ENCODE measurements at regions not wholly inside any gene's neighbourhood (a gene's known extent, or its start where the extent isn't known, plus 50 kb on each side); places are given as distances from the start of the nearest gene placed in this dataset.

DNA sequence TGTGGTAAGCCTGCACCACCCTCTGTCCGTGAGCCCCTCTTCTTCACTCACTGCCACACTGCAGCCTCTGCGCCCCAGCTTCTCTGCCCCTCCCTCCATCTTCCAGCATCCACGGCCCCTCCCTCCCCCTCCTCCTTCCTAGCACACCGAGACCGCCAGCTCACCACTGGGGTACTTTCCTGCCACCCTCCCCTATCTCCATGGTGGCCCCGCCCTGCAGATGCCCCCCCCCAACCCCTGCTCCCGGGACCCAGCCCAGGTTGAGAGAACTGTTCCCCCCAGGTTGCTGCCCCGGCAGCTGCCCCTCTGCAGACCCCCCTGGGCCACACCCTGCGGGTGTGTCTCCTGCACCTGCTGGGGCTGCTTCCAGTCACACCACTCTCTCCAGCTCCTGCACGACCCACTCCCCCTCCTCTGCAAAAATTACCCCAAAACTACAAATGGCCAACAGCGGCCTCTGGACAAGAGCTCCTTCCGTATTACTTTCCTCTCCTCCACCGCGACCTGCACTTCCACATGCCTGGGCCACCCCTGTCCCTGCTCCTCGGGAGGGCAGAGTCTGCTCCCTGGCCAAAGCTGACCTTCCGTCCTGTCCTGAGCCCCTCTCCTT is 209.2 kb upstream of the PPP2R2D start:
- no peak for DNase-seq

- DNase-seq: no peak
Measured at GRCh38 chr10:131692176-131692575, 208.6 kb upstream of the PPP2R2D start.

GRCh38 chr10:131692686-131693334 is 208.0 kb upstream of the PPP2R2D start:
- DNase-seq: no peak

GRCh38 chr10:131693766-131694165 is 207.0 kb upstream of the PPP2R2D start:
- DNase-seq: no peak

DNA sequence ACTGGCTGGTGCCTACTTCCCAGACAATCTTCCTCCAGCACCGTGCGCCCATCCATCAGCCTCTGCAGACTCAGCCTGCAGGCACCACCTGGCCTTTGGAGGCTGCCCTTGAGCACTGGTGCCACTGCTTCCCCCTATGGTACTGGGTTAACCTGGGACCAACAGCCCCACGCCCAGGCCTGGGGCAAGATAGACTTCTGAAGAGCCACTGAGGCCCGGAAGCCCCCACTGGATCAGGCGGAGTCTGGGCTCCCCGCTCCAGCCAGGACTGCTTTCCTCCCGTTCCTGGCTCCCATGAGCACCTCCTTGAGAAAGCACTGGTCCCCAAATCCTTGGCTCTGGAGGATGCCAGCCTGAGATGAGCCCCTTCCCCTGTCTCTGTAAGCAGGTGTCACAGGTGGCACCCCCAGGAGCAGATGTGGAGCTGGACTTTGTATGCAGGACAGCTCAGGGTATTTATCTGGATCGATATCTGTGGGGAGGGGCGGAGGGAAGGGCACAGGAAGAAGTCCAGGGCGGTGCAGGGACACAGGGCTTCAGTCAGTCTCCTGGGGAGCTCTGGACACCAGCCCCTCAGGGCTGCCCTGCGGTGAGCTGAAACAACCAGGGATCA is 206.5 kb upstream of the PPP2R2D start:
- no peak for DNase-seq

DNA sequence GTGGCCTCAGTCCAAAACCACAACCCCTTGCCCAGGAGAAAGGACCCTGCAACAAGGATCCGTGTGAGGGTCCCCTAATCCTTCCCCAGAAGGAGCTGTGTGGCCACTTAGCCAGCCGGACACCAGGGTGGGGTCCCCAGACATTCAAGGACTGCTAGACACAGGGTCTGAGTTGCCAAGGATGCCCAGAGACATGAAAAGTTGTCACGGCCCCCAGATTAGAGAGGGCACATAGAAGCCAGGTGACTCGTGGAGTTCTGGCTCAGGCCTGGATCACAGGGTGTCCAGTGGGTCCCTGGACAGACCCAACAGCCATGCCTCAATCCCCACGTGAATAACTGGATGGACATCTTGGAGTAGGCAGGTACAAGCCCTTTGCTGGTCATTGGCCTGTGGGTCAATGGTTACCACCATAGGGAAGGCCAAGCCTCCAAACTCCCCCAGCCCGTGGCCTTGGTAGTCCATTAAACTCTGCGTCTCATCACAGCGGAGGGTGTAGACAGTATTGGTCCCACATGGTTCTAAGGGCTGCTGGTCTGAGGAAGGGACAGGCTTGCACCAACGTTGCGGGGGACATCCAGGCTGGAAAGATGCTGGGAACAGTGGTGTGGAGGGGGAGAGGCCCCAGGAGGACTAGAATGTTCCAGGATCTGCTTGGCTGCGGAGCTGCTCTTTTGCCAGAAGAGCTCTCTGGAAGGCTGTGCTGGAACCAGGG is 205.9 kb upstream of the PPP2R2D start:
- no peak for DNase-seq

DNA sequence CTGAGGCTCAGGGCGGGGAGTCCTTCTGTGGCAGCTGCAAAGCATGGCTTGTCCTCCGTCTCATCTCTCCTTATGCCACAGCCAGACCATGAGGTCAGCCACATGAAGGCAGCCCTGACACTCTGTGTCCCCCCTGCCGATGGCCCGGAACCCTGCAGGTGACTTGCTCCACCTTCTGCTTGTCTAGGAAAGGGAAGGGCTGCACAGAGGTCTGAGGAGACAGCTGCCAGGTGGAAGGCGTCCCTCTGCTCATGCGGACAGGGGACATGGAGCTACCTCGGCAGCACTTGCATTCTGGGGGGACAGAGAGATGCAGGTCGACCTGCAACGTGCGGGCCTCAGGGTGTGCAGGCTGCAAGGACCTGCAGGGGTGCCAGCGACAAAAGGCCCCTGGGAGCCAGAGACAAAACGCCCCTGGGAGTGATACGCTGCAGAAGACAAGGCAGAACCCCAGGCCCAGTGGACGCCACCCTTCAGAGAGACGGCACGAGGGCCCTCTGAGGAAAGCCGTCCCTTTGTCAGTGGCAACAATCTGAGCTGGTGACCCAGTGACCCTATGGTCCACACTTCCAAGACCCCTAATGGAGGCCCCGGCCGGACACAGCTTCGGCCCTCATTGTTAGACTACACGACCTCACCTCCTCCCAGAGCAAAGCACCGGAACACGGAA is 205.2 kb upstream of the PPP2R2D start:
- DNase-seq: no peak

DNA sequence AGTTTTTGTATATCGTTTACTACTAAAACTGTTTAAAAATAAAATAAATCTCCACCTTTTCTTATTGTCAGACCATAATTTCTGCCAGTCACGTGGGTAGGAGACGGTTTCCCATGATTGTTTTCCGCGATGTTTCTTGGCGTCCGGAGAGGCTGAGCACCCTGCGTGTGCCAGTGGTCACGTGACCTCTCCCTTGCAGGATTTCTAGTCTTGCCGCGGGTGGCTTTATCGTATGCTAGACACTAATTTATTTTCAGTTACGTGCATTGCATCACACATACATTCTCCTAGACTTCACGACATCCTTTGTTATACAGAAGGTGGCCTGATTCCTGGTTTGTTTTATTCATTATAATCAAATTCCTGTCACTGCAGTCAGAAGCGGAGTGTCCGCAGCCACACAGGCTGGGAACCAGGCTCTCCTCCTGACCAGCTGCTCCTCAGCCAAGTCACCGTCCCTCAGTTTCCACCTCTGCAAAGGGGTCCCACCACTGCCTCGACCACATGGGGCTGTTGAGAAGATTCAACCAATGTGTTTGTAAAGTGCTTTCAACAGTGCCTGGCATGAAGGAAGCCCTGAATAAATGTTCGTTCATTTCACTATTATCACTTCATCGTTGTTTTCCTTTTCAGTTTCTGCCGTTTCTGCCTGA is 203.2 kb upstream of the PPP2R2D start:
- DNase-seq: no peak

- no peak for DNase-seq
Measured at GRCh38 chr10:131698232-131698631, 202.6 kb upstream of the PPP2R2D start.

GRCh38 chr10:131698986-131699385 is 201.8 kb upstream of the PPP2R2D start:
- no peak for DNase-seq

- DNase-seq: no peak
Measured at GRCh38 chr10:131700032-131700431, 200.8 kb upstream of the PPP2R2D start.

DNA sequence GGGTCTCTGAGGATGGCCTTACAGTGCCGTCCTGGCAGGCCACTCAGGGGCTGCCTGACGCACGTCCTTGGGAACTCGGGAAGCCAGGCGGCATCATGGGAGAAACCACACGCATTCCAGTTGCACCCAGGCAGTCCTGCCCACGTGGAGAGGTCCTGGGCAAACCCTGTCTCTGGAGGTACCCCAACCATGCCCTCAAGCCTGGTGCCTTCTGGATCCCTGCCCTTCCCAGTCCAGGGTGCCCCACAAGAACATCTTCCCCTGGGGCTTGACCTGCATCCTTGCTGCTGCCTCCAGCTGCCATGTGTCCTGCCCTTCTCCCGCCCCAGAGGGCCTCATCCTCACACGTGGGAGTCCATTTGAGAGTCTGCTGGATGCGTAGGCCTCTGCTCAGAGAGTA is 200.3 kb upstream of the PPP2R2D start:
- DNase-seq: no peak

DNA sequence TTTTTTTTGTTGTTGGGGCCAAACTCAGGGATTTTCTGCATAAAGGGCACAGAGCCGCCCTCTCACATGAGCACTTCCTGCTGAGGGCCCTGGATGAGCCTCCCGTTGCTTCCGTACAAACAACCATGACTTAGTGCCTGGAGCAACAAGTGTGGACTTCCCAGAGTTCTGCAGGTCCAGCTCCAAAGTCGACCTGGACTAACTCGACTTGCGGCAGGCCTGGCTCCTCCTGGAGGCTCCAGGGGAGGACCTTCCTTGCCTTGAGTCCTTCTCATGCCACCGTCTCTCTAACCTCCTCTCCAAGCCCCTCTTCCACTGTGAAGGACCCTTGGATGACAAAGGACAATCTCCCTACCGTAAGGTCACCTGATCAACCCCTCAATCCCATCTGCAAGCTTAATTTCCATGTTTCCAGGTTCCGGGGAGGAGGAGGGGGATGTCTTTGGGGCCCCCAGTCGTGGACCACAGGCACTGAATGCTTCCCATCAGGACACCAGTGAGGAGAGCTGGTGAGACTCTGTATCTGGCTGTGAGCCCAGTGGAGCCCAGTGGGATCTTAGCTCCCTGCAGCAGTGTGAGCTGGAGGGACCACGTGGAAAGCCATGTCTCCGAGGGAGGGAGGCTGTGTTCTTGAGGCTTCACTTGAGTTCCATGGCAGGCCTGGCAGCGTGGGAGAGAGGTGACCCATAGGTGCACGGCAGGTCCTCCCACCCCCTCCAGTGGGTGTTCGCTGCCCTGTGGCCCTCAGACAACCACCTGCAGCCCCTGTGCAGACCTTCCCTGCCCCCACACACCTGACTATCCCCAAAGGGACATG is 199.5 kb upstream of the PPP2R2D start:
- DNase-seq: no peak

DNA sequence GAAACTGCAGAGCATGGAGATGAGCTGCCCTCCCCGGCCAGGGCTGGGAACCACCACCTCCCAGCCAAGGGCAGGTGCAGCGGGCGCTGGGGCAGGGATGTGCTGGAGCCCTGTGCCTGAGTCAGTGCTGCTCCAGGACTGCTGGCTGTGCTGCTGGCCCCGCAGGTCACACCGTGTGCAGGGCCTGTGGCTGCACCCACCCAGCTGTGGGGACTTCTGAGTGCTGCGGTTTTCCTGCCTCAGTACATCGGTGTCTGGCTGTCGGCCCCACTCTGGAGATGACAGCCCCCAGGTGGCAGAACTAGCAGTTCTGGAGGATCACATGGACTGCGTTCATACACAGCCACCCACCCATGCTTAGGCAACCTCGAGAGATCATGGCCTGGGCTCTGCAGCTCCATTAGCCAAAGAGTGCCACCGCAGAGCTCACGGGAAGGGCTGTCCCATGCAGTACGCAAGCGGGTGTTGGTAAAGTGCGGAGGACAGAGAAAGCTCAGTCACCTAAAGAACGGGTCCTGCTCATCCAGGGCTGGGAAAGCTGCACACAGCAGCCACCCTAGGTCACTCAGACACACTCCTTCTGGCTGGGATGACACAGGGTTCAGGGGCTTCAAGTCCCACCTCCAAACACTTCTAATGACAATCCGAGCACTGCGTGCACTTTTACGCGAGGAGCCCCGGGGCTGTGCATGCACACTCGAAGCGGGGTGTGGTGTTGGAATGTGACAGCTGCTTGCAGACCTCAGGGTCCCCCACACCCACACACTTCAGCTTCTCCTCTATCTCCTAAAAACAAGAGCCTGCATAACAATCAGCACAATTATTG is 198.1 kb upstream of the PPP2R2D start:
- no peak for DNase-seq

- DNase-seq: no peak
Measured at GRCh38 chr10:131703541-131703940, 197.3 kb upstream of the PPP2R2D start.

DNA sequence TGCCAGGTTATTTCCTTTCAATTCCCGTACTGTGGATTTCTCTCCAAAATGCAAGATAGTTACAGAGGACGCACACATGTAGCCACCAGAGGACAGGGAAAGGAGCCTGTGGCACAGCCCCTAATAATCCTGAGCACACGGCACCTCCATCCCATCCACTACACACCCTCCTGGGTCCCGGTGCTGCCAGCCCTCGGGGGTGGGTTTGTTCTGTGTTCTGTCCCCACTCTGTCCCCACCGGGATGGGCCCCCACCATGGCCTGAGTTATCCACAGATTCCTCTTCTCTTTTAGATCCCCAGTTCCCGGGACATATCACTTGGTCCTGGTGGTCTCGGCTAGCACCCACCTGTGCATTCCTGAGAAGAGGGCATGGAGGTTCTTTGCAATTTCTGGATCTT is 196.9 kb upstream of the PPP2R2D start:
- no peak for DNase-seq

DNA sequence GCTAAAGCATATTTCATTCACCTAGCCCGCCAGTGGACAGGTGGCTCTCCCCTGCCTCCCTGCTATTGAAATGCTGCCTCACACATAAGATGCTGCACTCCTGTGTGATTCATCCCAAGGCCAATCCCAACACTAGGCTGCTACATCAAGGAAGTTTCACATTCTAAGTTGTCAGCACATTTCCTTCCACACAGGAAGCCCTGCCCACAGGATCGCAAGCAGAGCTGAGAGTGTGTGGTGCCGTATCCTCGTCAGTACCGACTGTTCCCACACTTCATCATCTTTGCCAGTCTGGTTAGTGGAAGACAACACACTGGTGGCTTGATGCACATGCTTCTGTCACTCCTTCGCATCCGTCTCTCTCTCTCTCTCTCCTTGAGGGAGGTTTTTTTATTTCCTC is 194.3 kb upstream of the PPP2R2D start:
- no peak for DNase-seq

- DNase-seq: no peak
Measured at GRCh38 chr10:131706952-131707351, 193.9 kb upstream of the PPP2R2D start.

DNA sequence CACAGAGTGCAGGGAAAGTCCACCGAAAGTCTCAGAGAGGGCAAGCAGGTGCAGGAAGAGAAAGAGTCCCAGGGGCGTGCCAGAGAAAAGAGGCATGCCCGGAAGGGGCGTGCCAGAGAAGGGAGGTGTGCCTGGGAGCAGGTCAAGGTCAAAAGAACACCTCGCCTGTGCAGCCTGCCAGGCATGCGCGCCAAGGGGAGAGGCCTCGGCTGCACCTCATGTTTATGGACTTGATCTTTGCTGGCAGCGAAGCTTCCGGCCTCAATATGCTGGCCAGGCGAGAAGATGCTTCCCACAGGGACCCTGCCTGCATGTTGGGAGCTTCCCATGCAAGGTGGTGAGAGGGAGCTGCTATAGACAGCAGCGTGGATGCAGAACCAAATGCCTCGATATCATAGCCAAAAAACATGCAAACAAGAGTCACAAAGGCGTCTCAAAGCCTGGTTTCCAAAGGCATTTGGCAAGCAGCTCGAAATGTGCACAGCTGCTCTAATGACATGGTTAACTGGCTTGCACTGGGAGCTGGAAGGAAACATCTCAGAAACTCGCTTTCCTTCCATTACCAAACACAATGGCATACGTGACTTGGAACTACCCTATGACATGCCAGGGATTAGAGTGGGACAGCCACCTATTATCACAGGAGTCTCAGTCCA is 192.5 kb upstream of the PPP2R2D start:
- no peak for DNase-seq

All from renal pelvis (tissue), 1 donor.